GM12873 (cell line): ENCODE measurements at regions not wholly inside any gene's neighbourhood (a gene's known extent, or its start where the extent isn't known, plus 50 kb on each side); places are given as distances from the start of the nearest gene placed in this dataset.

Experiments used
- TF ChIP-seq, protein P1 (sequence below): IDR thresholded peaks from 2 replicates; pipeline ENCODE4 v1.5.1; 2012; ENCODE audit warnings: low read depth, mild to moderate bottlenecking, moderate library complexity, low read length, control low read depth; ENCODE audit not compliant: insufficient read depth; ENCODE audit errors: missing control alignments

GRCh38 chr3:70471464-70472342 lies 159.3 kb upstream of the MDFIC2 start:
- TF ChIP-seq, protein P1, sequence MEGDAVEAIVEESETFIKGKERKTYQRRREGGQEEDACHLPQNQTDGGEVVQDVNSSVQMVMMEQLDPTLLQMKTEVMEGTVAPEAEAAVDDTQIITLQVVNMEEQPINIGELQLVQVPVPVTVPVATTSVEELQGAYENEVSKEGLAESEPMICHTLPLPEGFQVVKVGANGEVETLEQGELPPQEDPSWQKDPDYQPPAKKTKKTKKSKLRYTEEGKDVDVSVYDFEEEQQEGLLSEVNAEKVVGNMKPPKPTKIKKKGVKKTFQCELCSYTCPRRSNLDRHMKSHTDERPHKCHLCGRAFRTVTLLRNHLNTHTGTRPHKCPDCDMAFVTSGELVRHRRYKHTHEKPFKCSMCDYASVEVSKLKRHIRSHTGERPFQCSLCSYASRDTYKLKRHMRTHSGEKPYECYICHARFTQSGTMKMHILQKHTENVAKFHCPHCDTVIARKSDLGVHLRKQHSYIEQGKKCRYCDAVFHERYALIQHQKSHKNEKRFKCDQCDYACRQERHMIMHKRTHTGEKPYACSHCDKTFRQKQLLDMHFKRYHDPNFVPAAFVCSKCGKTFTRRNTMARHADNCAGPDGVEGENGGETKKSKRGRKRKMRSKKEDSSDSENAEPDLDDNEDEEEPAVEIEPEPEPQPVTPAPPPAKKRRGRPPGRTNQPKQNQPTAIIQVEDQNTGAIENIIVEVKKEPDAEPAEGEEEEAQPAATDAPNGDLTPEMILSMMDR = no peak

- TF ChIP-seq, protein P1 = no peak
These were observed 153.7 kb upstream of the MDFIC2 start for GRCh38 chr3:70466096-70466495.

- TF ChIP-seq, protein P1 = no peak
These were observed 152.4 kb upstream of the MDFIC2 start for GRCh38 chr3:70464876-70465275.

GRCh38 chr3:70464465-70464864 lies 152.0 kb upstream of the MDFIC2 start:
- TF ChIP-seq, protein P1 = no peak

DNA sequence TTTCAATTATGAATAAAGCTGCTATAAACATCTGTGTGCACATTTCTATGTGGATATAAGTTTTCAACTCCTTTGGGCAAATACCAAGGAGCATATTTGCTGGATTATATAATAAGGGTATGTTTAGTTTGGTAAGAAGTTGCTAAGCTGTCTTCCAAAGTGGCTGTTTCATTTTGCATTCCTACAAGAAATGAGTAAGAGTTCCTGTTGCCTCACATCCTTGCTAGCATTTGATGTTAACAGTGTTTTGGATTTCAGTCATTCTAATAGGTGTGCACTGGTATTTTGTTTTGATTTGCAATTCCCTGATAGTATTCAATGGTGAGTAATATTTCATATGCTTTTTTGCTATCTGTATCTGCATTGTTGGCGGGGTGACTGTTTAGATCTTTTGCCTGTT lies 120.7 kb upstream of the MDFIC2 start:
- TF ChIP-seq, protein P1 = no peak

DNA sequence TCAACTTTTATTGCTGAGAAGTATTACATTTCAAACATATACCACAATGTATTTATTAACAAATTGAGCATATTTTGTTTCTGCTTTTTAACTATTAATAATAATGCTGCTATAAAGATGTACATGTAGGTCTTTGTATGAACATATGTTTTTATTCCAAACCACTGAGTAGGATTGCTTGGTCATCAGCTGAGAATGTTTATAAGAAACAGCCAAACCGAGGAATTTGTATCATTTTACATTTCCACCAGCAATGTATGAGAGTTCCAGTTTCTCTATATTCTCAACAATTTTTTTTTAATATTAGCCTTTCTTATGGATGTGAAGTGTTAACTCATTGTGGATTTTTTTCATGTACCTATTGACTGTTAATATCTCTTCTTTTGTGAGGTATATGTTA lies 119.5 kb upstream of the MDFIC2 start:
- TF ChIP-seq, protein P1 = no peak

DNA sequence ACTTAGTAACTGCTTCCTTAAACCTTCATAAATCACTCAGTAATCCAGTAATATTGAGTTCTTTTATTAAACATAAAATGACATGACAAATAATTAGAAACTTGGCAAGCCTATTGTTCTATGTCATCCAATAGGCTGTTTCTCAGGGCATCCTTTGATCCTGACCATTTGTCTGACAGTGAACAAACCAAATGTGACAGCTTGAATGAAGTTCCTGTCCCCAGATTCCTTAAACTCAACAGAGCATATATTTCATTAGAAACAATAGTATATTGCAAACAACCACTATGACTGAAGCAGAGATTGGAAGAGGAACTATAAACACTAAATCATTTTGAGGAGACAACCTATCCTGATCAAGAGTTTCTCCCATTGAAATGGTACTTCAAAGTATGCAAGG lies 113.6 kb upstream of the MDFIC2 start:
- TF ChIP-seq, protein P1 = no peak
